GM19023 (cell line): ENCODE measurements at regions not wholly inside any gene's neighbourhood (a gene's known extent, or its start where the extent isn't known, plus 50 kb on each side); places are given as distances from the start of the nearest gene placed in this dataset.

Source experiments
- ATAC-seq: cut with Tn5 transposase; IDR thresholded peaks from one replicate; pipeline ENCODE4 v1.9.1; 2021; ENCODE audit warnings: mild to moderate bottlenecking, moderate library complexity; ENCODE audit not compliant: unreplicated experiment

- ATAC-seq: no peak
Observed at GRCh38 chr11:45477588-45477987, 187.8 kb downstream of the CHST1 start.

DNA sequence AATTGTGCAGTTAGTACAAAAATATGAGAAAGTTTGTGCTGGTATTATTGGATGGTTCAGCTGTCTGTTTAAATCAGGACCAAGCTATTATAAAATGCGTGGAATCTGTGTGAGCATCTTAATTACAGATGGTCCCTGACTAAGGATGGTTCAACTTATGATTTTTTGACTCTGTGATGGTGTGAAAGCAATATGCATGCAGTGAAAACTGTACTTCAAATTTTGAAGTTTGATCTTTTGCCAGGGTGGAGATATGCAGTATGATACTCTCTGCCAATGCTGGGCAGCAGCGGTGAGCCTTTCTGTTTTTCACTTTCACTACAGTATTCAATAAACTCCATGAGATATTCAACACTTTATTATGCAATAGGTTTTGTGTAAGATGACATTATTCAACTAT, 189.3 kb downstream of the CHST1 start:
- ATAC-seq: no peak

DNA sequence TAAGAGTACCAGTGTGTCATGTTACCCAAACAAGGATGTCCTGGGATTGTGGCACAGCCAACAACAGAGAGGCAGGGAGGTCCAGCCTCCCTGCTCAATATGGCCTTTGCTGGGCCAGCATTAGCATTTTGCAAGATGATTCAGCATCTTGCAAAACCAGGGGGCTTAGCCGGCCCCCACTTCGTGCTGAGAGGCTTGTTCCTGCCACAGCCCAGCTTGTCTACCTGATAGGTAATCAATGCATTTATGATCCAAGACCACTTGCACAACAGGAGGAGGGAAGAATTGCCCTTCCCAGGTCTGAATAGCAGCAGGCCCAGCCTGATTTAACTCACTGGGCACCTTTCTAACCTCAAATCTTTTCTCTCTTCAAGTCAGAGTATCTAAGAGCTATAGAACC, 189.0 kb upstream of the SYT13 start:
- no peak for ATAC-seq

- ATAC-seq: no peak
Observed at GRCh38 chr11:45473341-45473895, 187.3 kb upstream of the SYT13 start.

DNA sequence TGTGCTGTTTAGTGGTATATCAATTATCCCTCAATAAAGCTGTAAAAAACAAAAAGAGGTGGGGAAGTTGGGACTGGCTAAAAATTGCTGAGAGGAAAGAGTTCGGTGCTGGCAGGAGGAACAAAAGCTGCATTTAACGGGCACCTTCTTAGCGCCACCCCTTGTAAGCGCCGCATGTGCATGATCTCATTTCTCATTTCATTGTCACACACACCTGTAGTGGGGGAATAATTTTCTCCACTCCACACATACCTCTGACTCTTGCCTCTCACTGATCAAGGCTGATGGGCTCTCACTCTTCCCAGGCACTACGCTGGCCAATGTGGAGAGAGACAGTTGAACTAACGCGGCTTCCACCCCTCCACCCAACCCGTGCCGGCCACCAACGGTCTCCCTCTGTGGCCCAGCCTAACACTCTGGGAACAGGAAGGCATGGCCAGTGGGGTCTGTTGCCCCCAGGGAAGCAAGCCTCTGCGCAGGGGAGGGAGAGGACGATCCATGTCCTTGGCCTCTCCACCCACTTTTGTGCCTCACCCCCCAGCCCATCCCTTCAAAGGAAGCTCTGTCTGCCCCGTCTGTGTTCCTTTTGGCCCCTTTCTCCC, 186.7 kb upstream of the SYT13 start:
- no peak for ATAC-seq

GRCh38 chr11:45471266-45471665, 185.1 kb upstream of the SYT13 start:
- ATAC-seq: no peak

DNA sequence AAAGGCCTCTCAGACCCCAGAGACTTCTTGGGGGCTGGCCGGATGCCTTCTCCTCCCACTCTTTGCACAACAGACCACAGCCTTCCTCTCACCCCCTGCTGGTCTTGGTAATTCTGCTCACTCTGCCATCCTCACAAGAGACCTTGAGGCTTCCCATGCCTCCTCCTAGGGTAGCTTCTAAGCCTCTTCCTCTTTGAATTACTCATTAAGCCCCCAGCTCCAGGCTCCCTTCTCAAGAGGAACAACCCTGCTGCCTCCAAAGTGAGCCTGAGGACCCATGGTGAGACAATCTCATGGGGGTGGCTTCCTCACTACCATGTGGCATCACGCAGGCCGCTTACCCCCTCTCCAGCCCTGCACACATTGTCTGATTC, 184.6 kb upstream of the SYT13 start:
- no peak for ATAC-seq

- ATAC-seq: no peak
Observed at GRCh38 chr11:45470151-45470793, 184.1 kb upstream of the SYT13 start.

- no peak for ATAC-seq
Observed at GRCh38 chr11:45468267-45468856, 182.2 kb upstream of the SYT13 start.

- ATAC-seq: no peak
Observed at GRCh38 chr11:45463541-45463940, 177.4 kb upstream of the SYT13 start.

DNA sequence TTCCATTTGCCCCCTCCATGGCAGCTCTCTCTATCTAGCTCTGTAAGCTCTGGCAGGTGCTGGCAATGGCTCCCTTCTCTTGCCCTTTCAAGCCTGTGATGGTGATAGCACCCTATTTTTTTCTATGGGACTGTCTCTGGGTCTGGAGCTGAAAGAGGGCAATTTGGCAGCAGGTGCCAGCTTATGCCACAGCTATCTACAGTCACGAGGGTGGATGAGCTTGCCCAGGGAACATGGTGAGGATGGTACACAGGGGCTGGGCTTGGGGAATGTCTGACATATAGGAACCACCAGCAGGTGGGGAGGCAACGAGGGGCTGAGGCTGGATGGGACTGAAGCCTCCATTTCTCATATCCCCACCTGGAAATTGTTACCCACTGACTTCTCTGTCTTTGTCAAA, 175.4 kb upstream of the SYT13 start:
- ATAC-seq: no peak

- no peak for ATAC-seq
Observed at GRCh38 chr11:45459491-45459890, 173.3 kb upstream of the SYT13 start.

- no peak for ATAC-seq
Observed at GRCh38 chr11:45458269-45458668, 172.1 kb upstream of the SYT13 start.

- ATAC-seq: no peak
Observed at GRCh38 chr11:45457649-45458048, 171.5 kb upstream of the SYT13 start.

GRCh38 chr11:45456686-45457085, 170.5 kb upstream of the SYT13 start:
- ATAC-seq: no peak

- ATAC-seq: no peak
Observed at GRCh38 chr11:45455536-45455935, 169.4 kb upstream of the SYT13 start.

- ATAC-seq: no peak
Observed at GRCh38 chr11:45454917-45455401, 168.8 kb upstream of the SYT13 start.

DNA sequence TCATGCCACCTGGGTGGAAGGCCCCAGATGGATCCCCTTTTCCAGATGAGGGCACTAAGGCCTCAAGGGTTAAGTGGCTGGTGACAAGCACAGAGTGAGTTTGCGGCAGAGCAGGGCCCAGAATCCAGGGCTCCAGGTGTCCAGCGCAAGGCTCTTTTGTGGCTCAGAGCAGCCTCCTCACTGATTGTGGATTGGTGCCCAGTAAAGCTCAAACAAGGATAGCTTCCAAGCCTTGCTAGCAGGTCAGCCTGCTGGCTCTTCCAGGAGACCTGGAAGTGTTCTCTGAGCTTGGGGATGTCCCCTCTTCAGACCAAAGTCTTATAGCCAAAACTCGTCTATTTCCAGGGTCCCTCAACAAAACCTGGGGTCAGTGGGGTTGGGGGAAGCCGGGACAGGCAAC, 167.6 kb upstream of the SYT13 start:
- no peak for ATAC-seq

GRCh38 chr11:45451766-45452440, 165.8 kb upstream of the SYT13 start:
- ATAC-seq: no peak

GRCh38 chr11:45450189-45450588, 164.0 kb upstream of the SYT13 start:
- ATAC-seq: no peak

GRCh38 chr11:45449036-45449601, 163.0 kb upstream of the SYT13 start:
- no peak for ATAC-seq
